Activated CD8-positive, alpha-beta memory T cell treated with anti-CD3 and anti-CD28 coated beads, Interleukin-2, amount 50 U/mL, for 4 hours (primary cell): ENCODE measurements at regions not wholly inside any gene's neighbourhood (a gene's known extent, or its start where the extent isn't known, plus 50 kb on each side); places are given as distances from the start of the nearest gene placed in this dataset.

ENCODE experiments used
- DNase-seq: peaks from one replicate; pipeline ENCODE4 v3.0.0-alpha.2; 2020

DNA sequence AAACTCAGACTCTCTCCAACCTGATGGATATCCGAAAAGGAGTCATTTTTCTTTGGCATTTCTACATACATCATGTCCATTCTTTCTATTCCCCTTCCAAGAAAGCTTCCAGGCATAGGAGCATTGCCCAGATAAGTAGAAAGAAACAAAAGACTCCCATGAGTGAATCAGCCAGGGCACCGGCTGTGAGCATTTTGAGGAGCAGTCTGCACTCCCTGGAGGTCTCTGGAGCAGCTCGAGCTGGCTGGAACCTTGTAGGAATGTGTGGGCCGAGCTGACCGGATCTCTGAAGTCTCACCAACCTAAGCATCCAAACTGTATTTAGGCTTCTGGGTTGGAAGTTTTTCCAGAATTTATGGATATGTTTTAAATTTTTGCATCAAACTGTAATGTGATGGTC, 161.4 kb upstream of the TRPC7 start:
- DNase-seq: no peak

DNA sequence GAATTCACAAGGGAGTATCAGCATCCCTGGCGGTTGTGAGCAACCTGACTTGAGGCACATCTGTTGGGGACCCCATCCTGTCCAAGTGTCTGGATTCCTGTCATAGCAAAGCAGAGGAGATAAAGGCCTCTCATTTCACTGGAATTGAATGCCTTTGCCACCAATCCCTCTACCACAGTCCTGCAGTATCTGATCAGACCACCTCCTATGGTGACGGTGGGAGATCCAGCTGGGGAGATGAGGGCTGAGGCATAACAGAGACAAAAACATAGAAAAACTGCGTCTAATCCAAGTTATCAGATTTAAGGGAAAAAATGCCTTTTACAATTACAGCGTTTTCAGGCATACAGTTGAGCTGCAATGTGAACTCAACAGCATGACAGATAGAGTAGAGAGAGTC, 160.7 kb upstream of the TRPC7 start:
- DNase-seq: no peak

DNA sequence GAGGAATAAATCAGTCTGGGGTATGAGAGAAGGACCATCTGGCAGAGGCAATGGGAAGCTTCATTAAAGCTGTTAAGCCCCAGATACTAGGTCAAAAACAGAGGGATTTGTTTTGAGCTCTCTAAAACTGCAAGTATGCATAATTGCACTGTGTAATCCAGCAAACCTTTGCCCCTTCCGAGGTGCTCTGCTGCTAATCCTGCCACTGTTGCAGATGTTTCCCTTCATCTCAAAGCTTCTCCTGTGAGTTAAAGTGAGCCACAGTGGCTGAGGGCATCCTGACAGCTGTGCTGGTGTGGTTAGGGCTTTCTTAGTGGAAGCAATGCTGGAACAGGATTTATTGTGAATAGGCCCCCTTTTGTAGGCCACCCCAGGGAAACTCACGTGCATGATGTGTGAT, 160.3 kb upstream of the TRPC7 start:
- no peak for DNase-seq

DNA sequence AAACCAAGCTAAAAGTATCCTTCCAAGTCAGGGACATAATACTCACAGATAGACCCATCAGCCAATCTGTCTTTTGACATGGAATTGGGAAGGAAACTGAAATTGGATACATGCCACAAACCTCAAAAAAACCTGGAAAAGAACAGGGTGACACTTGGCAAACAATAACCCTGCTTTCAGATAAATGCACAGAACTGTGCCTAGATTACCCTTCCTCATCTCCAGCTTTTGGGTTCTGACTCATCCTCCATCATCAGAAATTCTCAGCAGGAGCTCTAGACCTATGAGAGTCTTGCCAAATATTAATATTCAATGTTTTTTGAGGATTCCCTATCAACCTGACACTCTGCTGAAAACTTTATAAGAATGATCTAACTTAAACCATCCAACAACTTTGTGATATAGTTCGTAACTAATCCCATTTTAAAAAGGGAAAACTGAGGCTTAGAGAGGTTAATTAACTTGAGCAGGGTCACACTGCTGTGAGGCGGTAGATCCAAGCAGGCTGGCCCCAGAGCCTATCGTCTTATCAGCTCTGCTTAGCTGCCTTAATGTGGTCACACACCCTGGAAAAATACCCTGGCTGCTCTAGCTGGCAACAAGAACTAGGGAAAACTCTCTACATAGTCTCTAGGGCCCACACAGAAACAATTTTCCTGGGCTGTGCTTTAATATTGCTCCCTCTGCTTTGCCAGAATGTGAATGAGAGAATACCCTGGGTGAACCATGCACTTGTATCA, 157.0 kb upstream of the TRPC7 start:
- DNase-seq: no peak

DNA sequence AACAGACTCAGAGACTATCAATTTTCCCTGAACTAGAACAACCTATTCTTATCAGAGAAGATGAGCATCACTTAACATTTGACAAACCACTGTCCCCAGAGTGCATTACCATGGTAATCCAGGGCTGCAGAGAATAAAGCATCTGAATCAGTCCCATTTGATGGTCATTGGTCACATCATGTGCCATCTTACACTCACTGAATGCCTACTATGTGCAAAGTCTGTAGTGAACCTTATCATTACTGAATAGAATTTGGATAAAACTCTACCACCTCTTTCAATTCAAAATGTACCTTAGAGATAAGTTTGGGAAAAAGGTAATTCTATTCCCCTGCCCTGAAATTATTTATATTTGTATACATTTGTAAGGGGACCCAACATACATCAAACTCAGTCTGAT, 156.4 kb upstream of the TRPC7 start:
- no peak for DNase-seq

DNA sequence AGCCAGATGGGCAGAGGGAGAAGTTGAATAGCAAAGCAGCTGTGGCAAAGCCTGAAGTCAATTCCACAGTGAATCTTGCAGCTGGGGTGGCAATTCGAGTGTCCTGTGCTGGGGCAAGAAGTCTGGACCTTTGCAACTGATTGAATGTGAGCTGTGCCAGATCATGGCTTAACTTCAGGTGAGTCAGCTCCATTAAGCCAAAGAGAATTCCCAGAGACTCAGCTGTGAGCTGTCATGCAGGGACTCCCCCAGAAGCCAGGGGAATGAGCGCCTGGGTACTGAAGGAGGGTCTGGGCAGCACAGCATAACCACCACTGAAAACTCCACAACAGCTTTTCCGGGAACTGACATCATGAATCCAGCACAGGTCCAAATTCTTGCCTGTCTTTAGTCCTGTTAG, 153.5 kb upstream of the TRPC7 start:
- no peak for DNase-seq

DNA sequence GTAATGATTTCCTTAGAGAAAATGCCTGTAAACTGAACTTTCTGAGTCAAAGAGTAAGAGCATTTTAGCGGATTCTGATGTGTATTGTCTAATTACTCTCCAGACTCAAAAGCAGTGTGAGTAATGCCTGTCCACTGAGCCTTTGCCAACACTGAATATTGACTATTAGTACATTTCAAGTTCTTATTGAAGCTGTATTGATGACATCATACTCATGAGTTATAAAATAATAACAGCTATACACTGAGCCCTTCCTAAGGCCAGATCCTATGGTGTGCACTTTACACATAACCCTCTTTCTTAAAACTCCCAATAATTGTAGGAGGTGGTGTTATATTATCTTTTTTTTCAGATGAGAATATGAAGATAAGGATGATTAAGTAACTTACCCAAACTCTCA, 152.8 kb upstream of the TRPC7 start:
- no peak for DNase-seq

DNA sequence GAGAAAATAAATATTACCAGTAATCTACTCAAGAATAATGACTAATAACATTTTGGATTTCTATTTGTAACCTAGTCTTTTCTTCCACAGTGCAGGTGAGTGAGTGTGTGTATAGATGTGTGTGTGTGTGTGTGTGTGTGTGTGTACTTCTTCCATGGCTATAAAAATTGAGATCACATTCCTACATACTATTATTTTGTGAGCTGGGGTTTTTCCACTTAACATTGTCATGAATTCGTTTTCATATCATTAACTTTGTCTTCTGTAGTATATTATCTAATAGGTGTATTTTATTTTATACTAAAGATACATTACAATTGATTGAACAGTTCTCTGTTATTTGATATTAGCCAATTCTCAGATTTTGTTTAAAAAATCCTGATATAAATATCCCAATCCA, 152.4 kb upstream of the TRPC7 start:
- no peak for DNase-seq

DNA sequence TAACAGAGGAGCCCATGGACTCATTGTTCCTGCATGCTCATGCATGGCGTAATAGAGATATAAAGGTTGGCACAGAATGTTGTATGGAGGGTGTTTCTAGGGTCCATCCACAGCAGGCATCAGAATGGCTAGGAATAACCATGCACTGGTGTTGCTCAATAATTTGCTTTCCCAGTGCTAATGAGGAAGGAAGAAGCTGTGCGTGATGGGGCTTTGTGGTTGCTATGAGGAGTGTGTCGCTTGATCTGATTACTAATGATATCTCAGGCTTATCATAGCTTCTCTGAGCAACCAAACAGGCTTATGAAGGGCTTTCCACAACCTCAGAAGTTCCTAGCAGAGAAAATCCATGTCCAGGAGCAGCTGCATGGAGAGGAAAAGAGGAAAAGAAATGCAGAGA, 151.3 kb upstream of the TRPC7 start:
- DNase-seq: no peak

DNA sequence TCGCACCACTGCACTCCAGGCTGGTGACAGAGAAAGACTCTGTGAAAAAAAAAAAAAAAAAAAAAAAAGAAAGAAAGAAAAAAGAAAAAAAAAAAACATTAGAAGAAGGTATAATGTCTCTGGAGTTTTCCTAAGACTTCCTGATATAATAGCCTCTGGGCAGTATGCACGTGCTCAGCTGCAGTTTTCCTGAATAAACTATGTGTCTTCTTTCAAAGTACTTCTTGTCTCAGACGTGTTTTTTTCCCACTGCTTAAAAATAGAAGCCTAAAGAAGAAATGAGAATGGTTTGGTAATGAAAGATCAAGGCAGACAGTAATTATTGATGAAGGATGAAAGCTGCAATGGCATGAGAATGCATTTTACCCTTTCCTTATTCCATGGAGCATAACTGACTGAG, 148.1 kb upstream of the TRPC7 start:
- DNase-seq: no peak

DNA sequence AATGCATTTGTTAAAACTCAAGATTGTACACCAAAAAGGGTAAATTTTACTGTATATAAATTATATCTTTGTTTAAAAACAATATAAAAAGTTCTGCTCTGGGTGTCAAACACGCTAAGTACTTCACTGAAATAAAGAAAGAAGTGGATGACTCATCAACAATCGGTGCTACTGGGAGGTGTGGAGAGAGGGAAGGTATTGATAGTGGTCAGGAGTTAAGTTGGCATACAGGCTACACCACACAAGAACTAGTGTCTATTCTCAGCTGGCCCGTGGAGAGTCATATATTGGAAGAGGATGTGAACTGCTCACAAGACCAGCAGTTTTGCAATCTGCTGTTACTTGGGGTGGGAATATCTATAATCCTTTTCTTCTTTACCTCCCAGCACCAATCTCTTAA, 145.7 kb upstream of the TRPC7 start:
- DNase-seq: no peak

DNA sequence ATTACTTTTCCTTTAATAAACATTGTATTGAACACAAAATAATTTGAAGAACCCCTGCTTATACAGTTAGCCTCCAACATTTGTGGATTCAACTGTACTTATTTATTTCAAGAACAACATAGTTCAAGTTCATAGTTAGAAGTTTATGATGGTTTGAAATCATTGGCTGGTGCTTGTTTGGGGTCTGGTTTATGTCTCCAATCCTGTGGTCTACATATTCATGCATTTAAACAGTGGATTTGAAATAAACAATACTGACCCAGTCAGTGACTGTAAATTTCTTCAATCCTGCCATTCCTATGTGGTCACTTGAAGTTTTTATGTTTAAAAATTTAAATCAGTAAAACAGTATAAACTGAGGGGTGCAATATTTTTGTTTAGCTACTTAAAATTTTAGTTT, 145.1 kb upstream of the TRPC7 start:
- no peak for DNase-seq

DNA sequence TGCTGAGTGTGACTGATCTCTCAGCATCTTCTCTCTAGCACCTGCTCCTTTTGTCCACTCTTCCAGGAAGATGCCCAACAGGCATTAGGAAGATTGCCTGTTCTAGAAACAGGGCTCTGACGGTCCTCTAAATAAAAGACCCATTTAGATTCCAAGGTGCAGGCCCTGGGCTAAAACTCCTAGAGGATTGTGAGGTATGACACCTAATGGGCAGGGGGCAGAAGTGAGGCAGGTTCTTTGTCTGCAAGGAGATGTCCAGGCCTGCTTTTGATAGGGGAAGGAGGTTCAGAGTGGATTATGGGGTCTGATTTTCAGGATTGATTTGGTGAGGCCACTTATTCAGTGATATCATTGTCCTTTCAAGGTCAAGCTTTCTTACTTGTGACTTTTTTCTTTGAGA, 140.8 kb upstream of the TRPC7 start:
- DNase-seq: no peak

DNA sequence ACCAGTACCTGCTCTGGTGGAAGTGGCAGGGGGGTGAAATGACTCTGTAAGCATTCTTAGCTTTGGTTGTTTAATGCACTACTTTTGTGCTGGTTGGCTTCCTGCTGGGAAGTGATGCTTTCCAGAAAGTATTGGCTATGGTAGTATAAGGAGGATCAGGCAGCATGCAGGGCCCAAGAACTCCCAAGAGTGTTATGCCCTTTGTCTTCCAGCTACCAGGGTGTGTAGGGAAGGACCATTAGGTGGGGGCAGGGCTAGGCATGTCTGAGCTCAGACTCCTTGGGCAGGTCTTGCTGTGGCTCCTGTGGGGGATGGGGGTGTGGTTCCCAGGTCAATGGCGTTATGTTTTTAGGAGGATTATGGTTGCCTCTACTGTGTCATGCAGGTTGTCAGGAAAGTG, 135.8 kb upstream of the TRPC7 start:
- no peak for DNase-seq

DNA sequence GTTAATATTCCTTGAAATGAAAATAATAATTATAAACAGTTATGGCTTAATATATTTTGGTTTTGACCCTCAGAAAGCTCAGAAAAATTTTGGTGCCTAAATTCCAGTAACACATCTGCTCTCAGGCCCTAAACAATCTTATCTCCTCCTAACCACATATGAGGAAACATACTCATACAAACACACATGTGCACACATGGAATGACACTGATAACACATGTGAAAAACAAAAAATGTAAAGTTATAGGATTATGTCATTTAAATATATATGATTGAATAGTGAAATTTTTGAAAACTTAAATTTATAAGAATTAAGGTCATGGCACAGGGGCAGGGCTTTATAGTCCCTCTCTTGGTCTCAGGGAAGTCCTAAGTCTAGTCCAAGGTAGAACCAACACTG, 127.2 kb upstream of the TRPC7 start:
- no peak for DNase-seq

DNA sequence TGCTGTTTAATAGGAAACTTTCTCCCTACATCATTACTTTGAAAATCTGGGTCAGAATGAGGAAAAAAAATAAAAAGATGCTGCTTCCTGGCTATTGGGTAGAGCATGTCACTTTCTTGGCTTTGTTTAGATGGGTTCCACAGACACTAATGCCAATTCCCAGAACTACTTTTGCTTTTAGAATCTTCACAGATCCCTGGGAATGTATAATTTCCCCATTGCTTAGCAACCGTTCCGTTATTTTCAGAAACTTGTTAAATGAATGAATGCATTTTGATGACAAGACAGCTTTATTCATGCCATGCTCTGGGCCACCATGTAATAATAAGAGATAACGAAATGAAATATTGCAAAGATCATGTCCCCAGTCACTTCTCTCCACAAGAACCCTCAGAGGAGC, 126.5 kb upstream of the TRPC7 start:
- DNase-seq: no peak

DNA sequence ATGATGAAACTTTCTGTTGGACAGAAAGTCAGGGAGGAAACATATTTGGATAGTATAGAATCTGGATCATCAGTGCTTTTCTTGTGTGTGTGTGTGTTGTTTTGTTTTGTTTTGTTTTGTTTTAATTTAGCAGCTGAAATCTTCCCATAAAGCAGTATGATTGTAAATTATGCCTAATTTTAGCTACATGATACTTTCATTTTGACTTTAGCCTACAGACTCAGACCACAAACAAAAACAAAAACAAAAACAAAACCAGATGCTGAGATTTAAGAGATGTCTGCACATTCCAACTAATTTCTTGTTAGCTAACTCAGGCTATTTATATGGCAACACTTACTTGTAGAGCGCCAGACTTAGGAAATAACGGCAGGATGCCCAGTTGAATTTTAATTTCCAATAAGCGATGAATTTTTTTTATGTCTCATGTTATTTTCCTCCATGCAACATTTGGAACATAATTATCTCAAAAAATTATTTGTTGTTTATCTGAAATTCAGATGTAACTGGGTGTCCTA, 119.5 kb upstream of the TRPC7 start:
- DNase-seq: no peak

DNA sequence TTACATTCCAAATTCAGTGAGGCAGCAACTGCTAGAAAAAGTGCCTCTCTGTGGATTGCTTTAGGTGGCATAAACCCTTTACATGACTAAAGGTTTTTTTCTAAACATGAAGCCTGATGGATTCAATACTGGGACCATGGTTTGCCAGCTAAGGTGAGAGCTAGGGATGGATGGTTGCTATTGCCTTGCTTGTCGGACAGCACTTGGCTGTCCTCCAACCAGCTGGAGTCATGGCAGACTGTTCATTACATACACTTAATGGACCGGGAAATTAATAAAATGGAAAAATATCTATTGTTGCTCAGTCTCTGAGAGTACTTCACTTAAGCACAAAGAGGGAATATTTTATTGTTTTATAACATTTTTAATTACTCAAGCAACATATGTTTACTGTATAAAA, 116.9 kb upstream of the TRPC7 start:
- DNase-seq: no peak

DNA sequence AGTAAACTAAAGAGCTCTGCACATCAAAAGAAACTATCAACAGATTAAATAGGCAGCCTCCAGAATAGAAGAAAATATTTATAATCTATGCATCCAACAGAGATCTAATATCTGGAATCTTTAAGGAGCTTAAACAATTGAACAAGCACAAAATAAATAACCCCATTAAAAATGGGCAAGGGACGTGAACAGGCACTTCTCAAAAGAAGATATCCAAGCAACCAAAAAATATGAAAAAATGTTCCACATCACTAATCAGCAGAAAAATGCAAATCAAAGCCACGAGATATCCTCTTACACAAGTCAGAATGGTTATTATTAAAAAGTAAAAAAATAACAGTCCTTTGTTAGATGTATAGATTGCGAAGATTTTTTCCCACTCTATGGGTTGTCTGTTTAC, 109.1 kb upstream of the TRPC7 start:
- no peak for DNase-seq

DNA sequence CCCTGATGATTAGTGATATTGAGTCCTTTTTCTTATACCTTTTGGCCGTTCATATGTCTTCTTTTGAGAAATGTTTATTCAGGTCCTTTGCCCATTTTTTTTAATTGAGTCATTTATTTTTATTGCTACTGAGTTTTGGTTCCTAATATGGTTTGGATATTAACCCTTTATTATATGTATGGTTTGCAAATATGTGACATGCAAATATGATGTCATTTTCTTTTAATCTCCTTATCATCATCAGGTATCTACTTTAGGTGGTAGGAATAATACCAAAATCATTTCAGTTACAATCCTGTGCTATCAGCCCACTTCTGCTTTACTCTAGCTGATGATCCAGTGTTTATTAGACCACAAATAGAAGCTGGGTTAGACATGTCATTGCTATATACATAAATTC, 102.3 kb upstream of the TRPC7 start:
- DNase-seq: no peak

DNA sequence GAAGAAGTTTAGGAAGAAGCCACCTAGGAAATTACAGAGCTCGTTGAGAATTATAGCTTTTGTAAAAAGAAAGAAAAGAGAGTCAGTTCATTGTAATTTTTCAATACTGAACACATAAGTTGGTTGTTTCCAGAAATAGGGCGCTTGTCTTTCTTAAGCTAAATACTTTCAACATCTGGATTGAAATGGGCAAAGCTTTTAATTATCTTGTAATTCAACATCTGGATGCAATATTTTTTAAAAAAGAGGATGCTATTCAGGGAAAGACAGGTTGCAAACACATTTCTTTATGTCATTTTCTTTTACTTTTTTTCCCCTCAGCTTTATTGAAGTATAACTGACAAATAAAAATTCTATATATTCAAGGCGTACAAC, 100.7 kb upstream of the TRPC7 start:
- DNase-seq: no peak

DNA sequence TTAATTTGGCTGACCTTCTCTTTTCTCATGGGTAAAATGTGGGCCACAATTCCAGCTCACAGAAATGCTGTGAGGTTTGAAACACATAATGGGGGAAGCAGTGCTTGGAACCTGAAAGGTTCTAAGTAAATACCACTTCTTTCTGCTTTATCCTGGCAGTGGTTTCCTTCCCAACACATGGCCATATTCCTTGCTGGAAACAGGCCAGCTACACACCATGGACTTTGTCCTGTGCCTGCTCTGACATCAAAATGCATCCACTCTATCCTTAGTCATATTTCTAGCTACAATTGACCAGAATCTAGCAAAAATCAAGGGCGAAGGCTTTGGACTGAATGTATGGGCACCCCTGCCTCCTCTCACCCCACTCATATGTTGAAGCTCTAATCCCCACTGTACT, 93.1 kb upstream of the TRPC7 start:
- no peak for DNase-seq

DNA sequence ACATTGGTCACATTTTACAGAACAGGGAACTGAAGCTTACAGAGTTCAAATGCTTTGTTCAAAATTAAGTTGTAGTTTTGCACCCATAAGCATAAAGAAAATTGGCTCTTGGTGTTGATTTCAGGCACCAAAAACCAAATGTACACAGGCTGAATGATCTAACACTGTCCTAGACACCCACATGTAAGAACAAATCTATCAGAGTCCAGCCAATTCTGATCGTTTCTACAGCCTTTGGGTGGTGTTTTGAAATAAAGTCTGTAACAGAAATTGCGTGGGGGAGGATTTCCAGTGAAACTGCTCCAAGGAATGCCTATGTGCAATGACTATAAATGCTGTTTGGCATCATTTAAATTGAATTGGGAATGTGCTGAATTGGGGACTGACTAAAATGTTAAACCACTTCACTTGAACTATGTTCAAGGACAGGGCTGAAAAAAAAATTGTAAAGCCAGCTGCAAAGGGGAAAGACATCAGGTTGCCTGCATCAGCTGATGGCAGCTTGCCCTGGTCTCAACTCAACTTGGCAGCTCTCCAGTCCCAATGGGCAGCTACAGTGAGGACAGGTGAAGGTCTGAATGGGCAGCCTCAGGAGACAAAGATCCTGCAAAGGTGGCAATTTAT, 92.2 kb upstream of the TRPC7 start:
- DNase-seq: no peak

DNA sequence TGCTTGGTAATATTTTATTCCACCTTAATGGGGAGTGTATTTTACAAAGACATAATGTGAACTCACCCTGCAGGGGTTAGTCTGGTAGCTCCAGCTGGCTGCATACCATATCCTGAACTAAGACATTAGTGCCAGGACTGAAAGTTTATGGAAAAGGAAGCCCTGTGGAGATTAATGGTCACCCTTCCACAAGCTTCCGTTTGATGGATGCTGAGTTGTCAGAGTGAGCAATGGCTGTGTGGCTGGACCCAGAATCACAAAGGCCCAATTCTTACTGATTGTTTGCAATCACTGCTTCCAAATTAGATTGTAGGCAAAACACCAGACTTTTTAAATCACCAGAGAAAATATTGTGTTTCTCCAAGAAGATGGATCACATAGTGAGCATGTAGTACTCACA, 90.1 kb upstream of the TRPC7 start:
- DNase-seq: no peak
